ENCODE measurements at regions not wholly inside any gene's neighbourhood (a gene's known extent, or its start where the extent isn't known, plus 50 kb on each side); places are given as distances from the start of the nearest gene placed in this dataset.

DNA sequence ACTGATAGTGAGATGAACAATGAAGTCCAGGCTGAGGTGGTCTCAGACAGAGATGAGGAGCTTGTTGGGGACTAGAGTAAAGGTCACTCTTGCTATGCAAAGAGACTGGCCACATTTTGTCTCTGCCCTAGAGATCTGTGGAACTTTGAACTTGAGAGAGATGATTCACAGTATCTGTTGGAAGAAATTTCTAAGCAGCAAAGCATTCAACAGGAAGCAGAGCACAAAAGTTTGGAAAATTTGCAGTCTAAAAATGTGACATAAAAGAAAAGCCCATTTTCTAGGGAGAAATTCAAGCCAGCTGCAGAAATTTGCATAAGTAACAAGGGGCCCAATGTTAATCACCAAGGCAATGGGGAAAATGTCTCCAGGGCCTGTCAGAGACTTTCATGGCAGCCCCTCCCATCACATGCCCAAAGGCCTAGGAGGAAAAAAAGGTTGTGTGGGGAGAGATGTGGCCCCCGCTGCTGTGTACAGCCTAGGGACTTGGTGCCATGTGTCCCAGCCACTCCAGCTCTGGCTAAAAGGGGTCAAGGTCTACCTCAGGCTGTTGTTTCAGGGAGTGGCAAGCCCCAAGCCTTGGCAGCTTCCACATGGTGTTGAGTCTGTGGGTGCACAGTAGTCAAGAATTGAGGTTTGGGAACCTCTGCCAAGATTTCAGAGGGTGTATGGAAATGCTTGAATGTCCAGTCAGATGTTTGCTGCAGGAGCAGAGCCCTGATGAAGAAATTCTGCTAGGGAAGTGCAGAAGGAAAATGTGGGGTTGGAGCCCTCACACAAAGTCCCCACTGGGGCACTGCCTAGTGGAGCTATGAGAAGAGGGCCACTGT, 262.8 kb downstream of the DKK2 start:
- Histone ChIP-seq H3K9me3 (peaks cover 10% of the 10 kb centered on the region), H4K20me1 (no peaks in the 10 kb centered on the region), H3K27ac (no peak overlapping the region), H3K27me3 (no peaks in the 10 kb centered on the region), H3K9ac (no peak overlapping the region), H3K4me2 (no peak overlapping the region), H3K4me1 (peaks cover 23% of the 10 kb centered on the region), H3K4me3 (no peak overlapping the region), H3K36me3 (no peaks in the 10 kb centered on the region)
- no peak for TF ChIP-seq Cebpa-rat (IDR thresholded peaks at IDR 0.05)

DNA sequence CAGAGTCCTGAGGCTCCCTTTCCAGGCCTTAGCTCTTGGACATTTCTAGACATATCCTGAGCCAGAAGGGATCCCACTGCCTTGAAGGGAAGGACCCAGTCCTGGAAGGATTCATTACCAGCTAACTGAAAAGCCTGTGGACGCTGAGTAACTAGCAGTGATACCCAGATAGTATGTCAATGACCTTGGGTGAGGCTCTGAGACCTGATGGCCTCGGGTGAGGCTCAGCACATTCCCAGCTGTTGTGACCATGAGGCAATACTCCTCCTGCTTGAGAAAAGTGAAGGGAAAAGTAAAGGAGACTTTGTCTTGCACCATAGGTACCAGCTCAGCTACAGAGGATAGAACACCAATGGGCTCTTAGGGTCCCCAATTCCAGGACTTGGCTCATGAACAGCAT, 268.1 kb downstream of the DKK2 start:
- Histone ChIP-seq H3K36me3 (no peaks in the 10 kb centered on the region), H3K9ac (no peak overlapping the region), H3K27me3 (no peaks in the 10 kb centered on the region), H3K27ac (no peak overlapping the region), H4K20me1 (no peaks in the 10 kb centered on the region), H3K4me3 (no peak overlapping the region), H3K4me2 (no peak overlapping the region), H3K4me1 (peaks cover 4% of the 10 kb centered on the region; the same call in 1 of the 2 replicates), H3K9me3 (no peaks in the 10 kb centered on the region)
- no peak for TF ChIP-seq Cebpa-rat (IDR thresholded peaks at IDR 0.05)

DNA sequence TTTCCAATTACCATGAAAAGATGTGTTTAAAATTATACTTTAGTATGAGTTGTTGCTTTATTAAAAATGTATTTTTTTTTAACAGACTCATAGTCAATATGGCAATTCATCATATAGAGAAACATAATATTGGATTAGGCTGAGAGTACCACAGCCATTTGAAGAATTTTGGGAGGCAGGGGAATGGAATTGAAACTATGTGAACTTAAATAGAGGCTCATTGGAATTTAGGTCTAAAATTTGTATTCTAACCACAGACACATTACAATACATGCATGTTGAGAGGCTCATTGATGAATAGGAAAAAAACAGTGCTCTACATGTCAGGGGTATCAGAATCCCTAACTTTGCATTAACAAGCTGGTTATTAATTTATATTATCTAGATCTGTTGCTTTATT, 269.6 kb downstream of the DKK2 start:
- Histone ChIP-seq H3K4me3 (no peak overlapping the region), H3K4me1 (no peaks in the 10 kb centered on the region), H3K27me3 (no peaks in the 10 kb centered on the region), H4K20me1 (no peaks in the 10 kb centered on the region), H3K36me3 (no peaks in the 10 kb centered on the region), H3K9ac (no peak overlapping the region), H3K27ac (no peak overlapping the region), H3K9me3 (no peaks in the 10 kb centered on the region), H3K4me2 (no peak overlapping the region)
- no peak for TF ChIP-seq Cebpa-rat (IDR thresholded peaks at IDR 0.05)

DNA sequence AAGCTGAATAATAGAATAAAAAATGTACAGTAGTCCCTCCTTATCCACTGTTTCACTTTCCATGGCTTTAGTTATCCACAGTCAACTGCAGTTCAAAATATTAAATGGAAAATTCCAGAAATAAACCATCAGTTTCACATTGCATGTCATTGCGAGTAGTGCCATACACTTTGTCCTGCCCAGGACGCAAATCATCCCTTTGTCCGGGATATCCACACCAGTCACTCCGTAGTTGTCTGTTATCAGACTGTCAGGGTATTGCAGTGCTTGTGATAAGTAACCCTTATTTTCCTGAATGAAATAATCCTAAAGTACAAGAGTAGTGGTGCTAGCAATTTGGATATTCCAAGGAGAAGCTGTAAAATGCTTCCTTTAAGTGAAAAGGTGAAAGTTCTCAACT, 271.3 kb downstream of the DKK2 start:
- H3K27me3 ChIP-seq: no peaks in the 10 kb centered on the region
- H3K4me3 ChIP-seq: no peak overlapping the region
- H3K9me3 ChIP-seq: no peaks in the 10 kb centered on the region
- TF ChIP-seq Cebpa-rat (IDR thresholded peaks at IDR 0.05): no peak
- H3K9ac ChIP-seq: no peak overlapping the region
- no peaks in the 10 kb centered on the region for H3K4me1 ChIP-seq
- no peaks in the 10 kb centered on the region for H3K36me3 ChIP-seq
- H4K20me1 ChIP-seq: no peaks in the 10 kb centered on the region
- no peak overlapping the region for H3K4me2 ChIP-seq
- no peak overlapping the region for H3K27ac ChIP-seq

DNA sequence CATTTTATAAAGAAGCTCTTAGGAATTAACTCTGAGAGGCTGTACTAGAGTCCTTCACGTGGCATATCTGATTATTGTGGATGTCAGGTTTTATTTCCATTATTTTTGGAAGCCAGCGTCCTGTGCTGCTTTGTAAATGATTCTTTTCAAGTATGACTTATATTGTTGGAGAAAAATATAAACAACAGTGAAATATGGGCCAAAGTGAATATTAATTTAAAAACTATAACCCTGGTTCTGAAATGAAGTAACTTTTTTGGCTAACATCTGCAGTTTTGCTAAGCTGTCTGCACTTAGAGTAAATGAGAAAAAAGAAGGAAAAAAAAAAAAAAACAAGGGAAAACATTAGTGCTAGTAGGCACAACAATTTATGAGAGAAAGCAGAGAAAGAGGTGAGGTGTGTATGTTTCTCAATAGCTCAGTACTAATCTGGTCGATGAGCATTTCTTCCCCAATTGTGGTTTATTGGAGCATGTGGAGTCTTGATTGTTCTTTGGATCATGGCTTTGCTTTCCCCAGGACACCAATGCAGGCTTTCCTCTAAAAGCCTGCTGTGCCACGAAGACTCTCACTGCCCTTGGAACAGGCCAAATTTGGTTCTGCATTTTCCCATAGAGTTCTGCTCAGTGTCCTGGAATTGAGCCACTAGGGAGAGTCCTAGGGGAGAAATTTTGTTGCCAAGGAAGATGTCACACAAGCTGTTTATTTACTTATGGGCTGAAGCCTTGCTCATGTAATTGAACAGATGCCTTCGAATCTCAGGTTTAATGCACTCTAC, 273.3 kb downstream of the DKK2 start:
- Histone ChIP-seq H4K20me1 (no peaks in the 10 kb centered on the region), H3K4me2 (no peak overlapping the region), H3K9ac (no peak overlapping the region), H3K4me3 (no peak overlapping the region), H3K9me3 (no peaks in the 10 kb centered on the region), H3K4me1 (peaks cover 2% of the 10 kb centered on the region; the same call in 1 of the 2 replicates), H3K27ac (no peak overlapping the region), H3K36me3 (no peaks in the 10 kb centered on the region), H3K27me3 (no peaks in the 10 kb centered on the region)
- no peak for TF ChIP-seq Cebpa-rat (IDR thresholded peaks at IDR 0.05)

DNA sequence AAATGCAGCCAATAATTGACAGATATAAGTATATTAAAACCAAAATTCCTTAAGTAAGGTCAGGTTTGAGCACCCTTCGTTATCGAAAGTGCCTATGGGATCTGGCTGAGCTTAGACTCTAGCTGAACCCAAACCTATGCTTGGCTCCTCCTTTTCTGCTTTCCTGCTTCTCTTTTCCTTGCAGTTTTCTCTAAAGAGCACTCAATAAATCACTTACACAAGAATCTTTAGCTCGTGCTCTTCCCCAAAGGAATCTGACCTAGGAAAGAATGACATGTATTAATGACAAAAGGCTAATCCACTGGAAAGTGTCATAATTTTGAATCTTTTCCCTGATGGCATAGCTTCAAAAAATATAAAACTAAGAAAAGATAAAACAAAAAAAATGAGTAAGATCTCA, 282.7 kb downstream of the DKK2 start:
- no peaks in the 10 kb centered on the region for H3K36me3 ChIP-seq
- peaks cover 6% of the 10 kb centered on the region; the same call in 1 of the 2 replicates for H3K4me1 ChIP-seq
- no peak overlapping the region for H3K27ac ChIP-seq
- TF ChIP-seq Cebpa-rat (IDR thresholded peaks at IDR 0.05): no peak
- H4K20me1 ChIP-seq: no peaks in the 10 kb centered on the region
- H3K4me2 ChIP-seq: no peak overlapping the region
- no peaks in the 10 kb centered on the region for H3K27me3 ChIP-seq
- no peak overlapping the region for H3K4me3 ChIP-seq
- no peak overlapping the region for H3K9ac ChIP-seq
- no peaks in the 10 kb centered on the region for H3K9me3 ChIP-seq

DNA sequence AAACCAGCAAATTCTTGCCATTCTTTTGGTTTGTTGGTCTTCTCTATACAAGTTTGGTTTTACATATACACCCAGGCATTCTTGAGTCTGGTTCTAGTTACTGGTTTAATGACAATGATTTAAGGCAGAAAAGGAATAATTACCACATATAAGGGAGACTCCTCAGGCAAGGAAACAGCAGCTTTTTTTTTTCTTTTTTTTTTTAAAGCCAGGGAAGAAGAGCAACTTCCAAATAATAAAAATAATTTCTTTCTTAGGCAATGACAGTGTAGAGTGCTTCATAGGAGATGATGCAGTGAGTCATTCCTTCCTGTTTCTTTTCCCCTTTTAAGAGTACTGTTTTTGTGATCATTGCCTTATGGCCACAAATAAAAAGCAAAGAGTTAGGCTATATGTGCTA, 289.7 kb downstream of the DKK2 start:
- H3K27me3 ChIP-seq: no peaks in the 10 kb centered on the region
- no peak for TF ChIP-seq Cebpa-rat (IDR thresholded peaks at IDR 0.05)
- H4K20me1 ChIP-seq: no peaks in the 10 kb centered on the region
- no peaks in the 10 kb centered on the region for H3K36me3 ChIP-seq
- no peak overlapping the region for H3K9ac ChIP-seq
- H3K4me3 ChIP-seq: no peak overlapping the region
- no peak overlapping the region for H3K27ac ChIP-seq
- H3K4me1 ChIP-seq: no peaks in the 10 kb centered on the region
- H3K9me3 ChIP-seq: no peaks in the 10 kb centered on the region
- H3K4me2 ChIP-seq: no peak overlapping the region

DNA sequence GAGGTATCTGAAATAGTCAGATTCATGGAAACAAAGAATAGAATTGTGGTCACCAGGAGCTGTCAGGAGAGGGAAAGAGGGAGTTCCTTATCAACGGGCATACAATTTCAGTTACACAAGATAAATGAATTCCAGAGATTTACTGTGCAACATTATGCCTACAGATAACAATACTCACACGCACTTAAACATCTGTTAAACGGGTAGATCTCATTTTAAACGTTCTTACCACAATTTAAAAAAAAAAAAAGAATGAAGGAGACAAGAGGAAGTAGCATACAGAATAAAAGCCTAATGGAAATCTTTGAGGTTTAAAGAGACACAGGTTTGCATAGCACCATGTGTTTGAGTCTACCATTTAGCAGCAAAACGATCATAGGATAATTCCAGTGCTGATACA, 298.0 kb downstream of the DKK2 start:
- no peaks in the 10 kb centered on the region for H3K36me3 ChIP-seq
- H3K27ac ChIP-seq: no peak overlapping the region
- TF ChIP-seq Cebpa-rat (IDR thresholded peaks at IDR 0.05): no peak
- H3K4me3 ChIP-seq: no peak overlapping the region
- no peaks in the 10 kb centered on the region for H3K27me3 ChIP-seq
- H3K4me2 ChIP-seq: no peak overlapping the region
- no peaks in the 10 kb centered on the region for H3K9me3 ChIP-seq
- H4K20me1 ChIP-seq: no peaks in the 10 kb centered on the region
- no peaks in the 10 kb centered on the region for H3K4me1 ChIP-seq
- H3K9ac ChIP-seq: no peak overlapping the region

DNA sequence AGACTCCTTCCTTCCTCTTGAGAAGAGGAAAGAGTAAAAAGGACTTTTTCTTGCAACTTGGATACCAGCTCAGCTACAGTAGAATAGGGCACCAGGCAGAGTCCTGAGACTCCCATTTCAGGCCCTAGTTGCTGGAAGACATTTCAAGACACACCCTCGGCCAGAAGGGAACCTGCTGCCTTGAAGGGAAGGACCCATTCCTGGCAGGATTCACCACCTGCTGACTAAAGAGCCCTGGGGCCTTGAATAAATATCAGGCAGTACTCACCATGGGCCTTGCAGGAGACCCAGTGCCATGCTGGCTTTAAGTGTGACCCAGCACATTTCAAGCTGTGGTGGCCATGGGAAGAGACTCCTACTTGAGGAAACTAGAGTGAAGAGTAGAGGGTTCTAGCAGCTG, 317.6 kb downstream of the DKK2 start:
- Histone ChIP-seq H3K9ac (no peak overlapping the region), H3K4me2 (no peak overlapping the region), H3K4me3 (no peak overlapping the region), H3K9me3 (no peaks in the 10 kb centered on the region), H3K27me3 (no peaks in the 10 kb centered on the region), H4K20me1 (no peaks in the 10 kb centered on the region), H3K27ac (no peak overlapping the region), H3K4me1 (no peaks in the 10 kb centered on the region), H3K36me3 (no peaks in the 10 kb centered on the region)
- no peak for TF ChIP-seq Cebpa-rat (IDR thresholded peaks at IDR 0.05)

DNA sequence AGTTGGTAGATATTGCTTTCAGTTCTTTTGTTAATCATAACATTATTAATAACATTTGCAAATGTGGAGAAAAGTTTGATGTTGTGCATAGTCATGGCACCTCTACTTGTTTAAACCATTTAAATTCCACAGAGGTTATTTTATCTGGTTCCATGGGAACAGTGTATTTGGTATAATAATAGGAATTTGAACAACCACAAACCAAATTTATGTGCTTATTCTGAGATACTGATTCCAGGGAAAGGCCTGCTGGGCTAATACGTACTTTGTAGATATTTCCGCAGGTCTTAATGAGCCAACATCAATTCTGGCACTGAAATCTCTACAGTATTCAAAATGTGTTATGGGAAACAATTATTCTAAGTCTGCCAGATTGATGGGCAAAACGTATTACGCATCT, 319.0 kb downstream of the DKK2 start:
- no peak overlapping the region for H3K27ac ChIP-seq
- no peak for TF ChIP-seq Cebpa-rat (IDR thresholded peaks at IDR 0.05)

More for the DNA sequence above, 319.0 kb downstream of the DKK2 start:
- Histone ChIP-seq H3K9ac (no peak overlapping the region), H3K4me1 (no peaks in the 10 kb centered on the region), H3K4me2 (no peak overlapping the region), H4K20me1 (no peaks in the 10 kb centered on the region), H3K27me3 (no peaks in the 10 kb centered on the region), H3K36me3 (no peaks in the 10 kb centered on the region), H3K4me3 (no peak overlapping the region), H3K9me3 (no peaks in the 10 kb centered on the region)

Data from BLaER1 (cell line).